ENCODE measurements at regions not wholly inside any gene's neighbourhood (a gene's known extent, or its start where the extent isn't known, plus 50 kb on each side); places are given as distances from the start of the nearest gene placed in this dataset.

GRCh38 chr19:31759359-31759758 lies 410.1 kb upstream of the TSHZ3 start:
- Histone ChIP-seq H3K4me2 (no peak overlapping the region), H3K9me2 (replicated peaks; ENCODE audit: insufficient read depth) (no peaks in the 10 kb centered on the region), H3K4me1 (ENCODE audit: insufficient read depth) (no peaks in the 10 kb centered on the region), H3K27me3 (no peaks in the 10 kb centered on the region), H4K20me1 (ENCODE audit: insufficient read depth, poor library complexity, severe bottlenecking) (no peaks in the 10 kb centered on the region), H3K36me3 (replicated peaks; ENCODE audit: insufficient read depth, low read depth) (no peaks in the 10 kb centered on the region), H3K4me3 (no peak overlapping the region), H3K79me2 (no peaks in the 10 kb centered on the region), H3K9me3 (ENCODE audit: low read depth) (no peaks in the 10 kb centered on the region), H3K27ac (no peak overlapping the region), H2AFZ (no peak overlapping the region)
- WGBS (ENCODE audit: low lambda C conversion rate, missing lambda C conversion rate): 90% methylated on average over 4 of the region's 4 CpGs
- no peak for DNase-seq (ENCODE audit: low spot score)
- TF ChIP-seq EZH2 (IDR thresholded peaks at IDR 0.05; ENCODE audit: borderline replicate concordance) (no peak), CTCF (IDR thresholded peaks at IDR 0.05; ENCODE audit: poor library complexity) (no peak), EZH2phosphoT487 (IDR thresholded peaks at IDR 0.05; ENCODE audit: low read depth, severe bottlenecking, unreplicated experiment) (no peak)

- H2AFZ ChIP-seq: no peak overlapping the region
- no peak for DNase-seq (ENCODE audit: low spot score)
- H3K9me3 ChIP-seq (ENCODE audit: low read depth): no peaks in the 10 kb centered on the region
- TF ChIP-seq CTCF (IDR thresholded peaks at IDR 0.05; ENCODE audit: poor library complexity) (no peak), EZH2 (IDR thresholded peaks at IDR 0.05; ENCODE audit: borderline replicate concordance) (no peak), EZH2phosphoT487 (IDR thresholded peaks at IDR 0.05; ENCODE audit: low read depth, severe bottlenecking, unreplicated experiment) (no peak)
- no peak overlapping the region for H3K4me3 ChIP-seq
- H3K36me3 ChIP-seq (replicated peaks; ENCODE audit: insufficient read depth, low read depth): no peaks in the 10 kb centered on the region
- WGBS (ENCODE audit: low lambda C conversion rate, missing lambda C conversion rate): 76% methylated on average over 15 of the region's 15 CpGs
- H3K4me2 ChIP-seq: no peak overlapping the region
- no peaks in the 10 kb centered on the region for H4K20me1 ChIP-seq (ENCODE audit: insufficient read depth, poor library complexity, severe bottlenecking)
- H3K27me3 ChIP-seq: no peaks in the 10 kb centered on the region
- H3K27ac ChIP-seq: no peak overlapping the region
- no peaks in the 10 kb centered on the region for H3K79me2 ChIP-seq
- H3K4me1 ChIP-seq (ENCODE audit: insufficient read depth): no peaks in the 10 kb centered on the region
- H3K9me2 ChIP-seq (replicated peaks; ENCODE audit: insufficient read depth): no peaks in the 10 kb centered on the region
Observed at GRCh38 chr19:31761281-31761913, 412.2 kb upstream of the TSHZ3 start.

- H3K27ac ChIP-seq: no peak overlapping the region
- WGBS (ENCODE audit: low lambda C conversion rate, missing lambda C conversion rate): 72% methylated on average over 4 of the region's 4 CpGs
- H2AFZ ChIP-seq: no peak overlapping the region
- no peak overlapping the region for H3K4me2 ChIP-seq
- H4K20me1 ChIP-seq (ENCODE audit: insufficient read depth, poor library complexity, severe bottlenecking): no peaks in the 10 kb centered on the region
- no peaks in the 10 kb centered on the region for H3K36me3 ChIP-seq (replicated peaks; ENCODE audit: insufficient read depth, low read depth)
- no peak overlapping the region for H3K4me3 ChIP-seq
- no peaks in the 10 kb centered on the region for H3K4me1 ChIP-seq (ENCODE audit: insufficient read depth)
- DNase-seq (ENCODE audit: low spot score): no peak
- H3K9me2 ChIP-seq (replicated peaks; ENCODE audit: insufficient read depth): no peaks in the 10 kb centered on the region
- TF ChIP-seq EZH2phosphoT487 (IDR thresholded peaks at IDR 0.05; ENCODE audit: low read depth, severe bottlenecking, unreplicated experiment) (no peak), CTCF (IDR thresholded peaks at IDR 0.05; ENCODE audit: poor library complexity) (no peak), EZH2 (IDR thresholded peaks at IDR 0.05; ENCODE audit: borderline replicate concordance) (no peak)
- H3K79me2 ChIP-seq: no peaks in the 10 kb centered on the region
- H3K9me3 ChIP-seq (ENCODE audit: low read depth): no peaks in the 10 kb centered on the region
- H3K27me3 ChIP-seq: no peaks in the 10 kb centered on the region
Observed at GRCh38 chr19:31770223-31770622, 421.0 kb upstream of the TSHZ3 start.
